Right lobe of liver (tissue), 6 donors: ENCODE measurements at regions not wholly inside any gene's neighbourhood (a gene's known extent, or its start where the extent isn't known, plus 50 kb on each side); places are given as distances from the start of the nearest gene placed in this dataset.
A peak's percentile ranks its signal among the peaks of the same experiment; 100 is the strongest.

Experiments used
- ATAC-seq, 4 donors: fragments of 200-7000 bp; cut with Tn5 transposase; one replicate each; pipeline ENCODE4 v1.9.1; 2020; ENCODE audit warnings: mild to moderate bottlenecking in 4 of 4, moderate library complexity in 4 of 4
- DNase-seq, 3 donors: peaks; one replicate each; pipeline ENCODE4 v3.0.0-alpha.2; 2020
- H3K27ac ChIP-seq, 3 donors: fragments of 200-600 bp; one replicate each; pipeline ENCODE4 v1.8.0; 2022
- H3K27me3 ChIP-seq, 2 donors: fragments of 200-600 bp; one replicate each; pipeline ENCODE4 v1.8.0; 2022
- H3K36me3 ChIP-seq, 4 donors: fragments of 200-600 bp; sonication (generic) in 1 of 4; one replicate each; pipeline versions ENCODE4 v1.5.1 to v1.8.0; 2017 to 2022; ENCODE audit warnings: control low read depth in 1 of 4
- H3K4me1 ChIP-seq, 4 donors: fragments of 200-600 bp; sonication (generic) in 1 of 4; one replicate each; pipeline versions ENCODE4 v1.5.1 to v1.8.0; 2017 to 2022; ENCODE audit warnings: control low read depth in 1 of 4
- H3K4me3 ChIP-seq, 3 donors: fragments of 200-600 bp; one replicate each; pipeline ENCODE4 v1.8.0; 2022
- H3K9me3 ChIP-seq, 4 donors: fragments of 200-600 bp; sonication (generic) in 1 of 4; one replicate each; pipeline versions ENCODE4 v1.5.1 to v1.8.0; 2017 to 2022; ENCODE audit warnings: control low read depth in 1 of 4
- POLR2A ChIP-seq: fragments of 450-650 bp; IDR thresholded peaks from one replicate; pipeline ENCODE4 v1.6.1; 2017; ENCODE audit warnings: antibody characterized with exemption, mild to moderate bottlenecking
- WGBS: methylation state at CpG from one replicate; pipeline ENCODE4 v1.1.6; 2018; ENCODE audit warnings: low coverage, low lambda C conversion rate; ENCODE audit not compliant: insufficient coverage; ENCODE audit errors: missing lambda C conversion rate; 5-methylcytosine and 5-hydroxymethylcytosine counted together
- intact Hi-C, 2 donors: fragments of 100-400 bp; cut with DNase I; formaldehyde crosslinking; loops; one replicate each; pipeline versions ENCODE4 v1.11.2 to v1.14.1; 2022
- TF ChIP-seq, protein P1 (sequence below), 4 donors: fragments of 200-600 bp in 3 of 4; fragments of 450-650 bp in 1 of 4; IDR thresholded peaks; one replicate each; pipeline versions ENCODE4 v1.5.1 to v1.8.0; 2016 to 2022; ENCODE audit warnings: antibody characterized with exemption in 4 of 4, mild to moderate bottlenecking in 2 of 4
- donor health status: DM: no; HTN: yes; CAD: no.
- donor health status: DM: no; HTN: no; CAD: no.
- donor health status: DM: no; HTN: no; CAD: no.
- donor health status: DM: no; HTN: yes; CAD: no.
- donor health status: DM: no; HTN: yes; CAD: no.

DNA sequence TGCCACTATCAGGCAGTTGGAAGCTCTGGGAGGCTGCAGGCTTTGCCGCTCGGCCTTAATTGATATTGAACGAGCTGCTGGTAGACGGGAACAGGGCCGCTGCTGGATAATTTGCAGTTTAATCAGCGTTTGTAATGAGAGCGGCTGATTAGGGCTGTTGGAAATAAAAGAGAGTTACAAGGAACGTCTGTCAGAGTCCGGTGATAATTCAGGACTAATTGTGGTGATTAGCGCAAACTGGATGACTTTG lies 68.2 kb upstream of the TBCA start:
- peak in 3 of 4 donors; percentile 23 to 48 (median 32) for ATAC-seq
- Histone ChIP-seq H3K4me3 (peak overlapping the region; percentile 29 to 51 (median 38)), H3K27me3 (no peaks in the 10 kb centered on the region), H3K27ac (no peak overlapping the region), H3K9me3 (no peaks in the 10 kb centered on the region), H3K4me1 (no peaks in the 10 kb centered on the region), H3K36me3 (no peaks in the 10 kb centered on the region)
- WGBS, result 21% methylated on average over 10 of the region's 10 CpGs
- no peak for TF ChIP-seq POLR2A
- TF ChIP-seq, protein P1, sequence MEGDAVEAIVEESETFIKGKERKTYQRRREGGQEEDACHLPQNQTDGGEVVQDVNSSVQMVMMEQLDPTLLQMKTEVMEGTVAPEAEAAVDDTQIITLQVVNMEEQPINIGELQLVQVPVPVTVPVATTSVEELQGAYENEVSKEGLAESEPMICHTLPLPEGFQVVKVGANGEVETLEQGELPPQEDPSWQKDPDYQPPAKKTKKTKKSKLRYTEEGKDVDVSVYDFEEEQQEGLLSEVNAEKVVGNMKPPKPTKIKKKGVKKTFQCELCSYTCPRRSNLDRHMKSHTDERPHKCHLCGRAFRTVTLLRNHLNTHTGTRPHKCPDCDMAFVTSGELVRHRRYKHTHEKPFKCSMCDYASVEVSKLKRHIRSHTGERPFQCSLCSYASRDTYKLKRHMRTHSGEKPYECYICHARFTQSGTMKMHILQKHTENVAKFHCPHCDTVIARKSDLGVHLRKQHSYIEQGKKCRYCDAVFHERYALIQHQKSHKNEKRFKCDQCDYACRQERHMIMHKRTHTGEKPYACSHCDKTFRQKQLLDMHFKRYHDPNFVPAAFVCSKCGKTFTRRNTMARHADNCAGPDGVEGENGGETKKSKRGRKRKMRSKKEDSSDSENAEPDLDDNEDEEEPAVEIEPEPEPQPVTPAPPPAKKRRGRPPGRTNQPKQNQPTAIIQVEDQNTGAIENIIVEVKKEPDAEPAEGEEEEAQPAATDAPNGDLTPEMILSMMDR (IDR thresholded peaks at IDR 0.05), result no peak
- intact Hi-C loops, result no loop called here
- no peak for DNase-seq

DNA sequence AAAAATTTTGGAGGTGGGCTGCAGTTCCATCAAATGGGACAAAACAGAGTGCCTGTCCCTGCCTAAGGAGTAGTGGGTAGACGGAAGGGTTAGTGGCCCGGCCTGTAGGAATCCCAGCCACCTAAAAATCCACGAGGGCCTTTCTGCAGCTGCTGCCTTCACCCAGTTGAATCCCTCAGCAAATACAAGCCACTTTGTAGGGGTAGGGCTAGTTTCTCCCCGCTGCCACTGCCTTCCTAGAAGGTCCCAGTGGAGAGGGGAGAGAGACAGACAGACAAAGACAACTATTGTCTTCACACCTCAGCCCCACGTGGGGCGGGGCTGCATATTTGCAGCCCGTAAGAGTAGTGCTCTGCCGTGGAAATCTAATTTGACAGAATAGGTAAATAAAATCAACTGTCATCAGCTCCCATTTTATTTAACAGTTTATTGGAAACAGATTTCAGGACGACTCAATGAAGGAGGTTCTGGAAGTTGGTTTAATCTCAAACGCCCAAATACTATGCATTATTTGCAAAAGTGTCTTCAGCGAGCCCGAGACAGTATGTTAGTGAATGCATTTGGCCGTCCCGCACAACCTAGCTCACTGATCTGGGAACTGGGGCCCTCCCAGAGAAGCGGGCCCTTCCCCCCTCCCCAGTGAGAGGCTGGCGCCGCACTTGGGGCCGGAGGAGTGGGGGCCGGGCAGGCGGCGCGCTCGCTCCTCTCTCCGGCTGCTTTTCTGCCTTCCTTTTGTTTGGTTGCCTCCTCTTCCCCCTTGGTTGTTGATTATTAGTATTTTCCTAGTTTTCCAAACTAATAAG lies 67.6 kb upstream of the TBCA start:
- Histone ChIP-seq H3K4me3 (peak overlapping the region; percentile 29 to 51 (median 38)), H3K27ac (no peak overlapping the region), H3K4me1 (no peaks in the 10 kb centered on the region), H3K27me3 (no peaks in the 10 kb centered on the region), H3K36me3 (no peaks in the 10 kb centered on the region), H3K9me3 (no peaks in the 10 kb centered on the region)
- DNase-seq (no peak), ATAC-seq (peak; percentile 37 to 59 (median 50))
- TF ChIP-seq, protein P1 (IDR thresholded peaks at IDR 0.05), result no peak
- no peak for TF ChIP-seq POLR2A
- intact Hi-C loops, result no loop called here
- 60% methylated on average over 8 of the region's 24 CpGs for WGBS

DNA sequence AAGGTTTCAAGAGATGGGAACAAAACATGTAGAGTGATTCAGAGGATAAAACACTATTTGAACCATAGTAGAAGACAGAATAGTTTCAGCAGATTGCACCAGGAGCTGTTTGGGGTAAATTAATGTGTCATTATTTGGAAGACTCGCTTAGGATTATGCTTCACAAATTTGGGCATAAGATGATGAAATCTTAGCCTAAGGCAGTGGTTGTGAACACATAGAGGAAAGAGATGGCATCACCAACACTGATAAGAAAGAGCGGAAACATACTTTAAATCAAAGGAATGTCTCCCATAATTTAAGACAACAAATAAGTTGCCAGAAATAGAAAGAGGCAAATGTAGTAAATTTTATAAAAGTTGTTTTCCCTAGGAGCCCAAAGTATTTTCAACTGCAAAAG lies 66.1 kb upstream of the TBCA start:
- H3K4me3 ChIP-seq, result no peak overlapping the region
- no peak for TF ChIP-seq POLR2A
- TF ChIP-seq, protein P1 (IDR thresholded peaks at IDR 0.05), result no peak
- intact Hi-C loops, result no loop called here
- ATAC-seq, result no peak
- no peaks in the 10 kb centered on the region for H3K9me3 ChIP-seq
- no peaks in the 10 kb centered on the region for H3K36me3 ChIP-seq
- no peak overlapping the region for H3K27ac ChIP-seq
- H3K27me3 ChIP-seq, result no peaks in the 10 kb centered on the region
- H3K4me1 ChIP-seq, result no peaks in the 10 kb centered on the region
- WGBS, result 81% methylated on average over 2 of the region's 2 CpGs
- no peak for DNase-seq

DNA sequence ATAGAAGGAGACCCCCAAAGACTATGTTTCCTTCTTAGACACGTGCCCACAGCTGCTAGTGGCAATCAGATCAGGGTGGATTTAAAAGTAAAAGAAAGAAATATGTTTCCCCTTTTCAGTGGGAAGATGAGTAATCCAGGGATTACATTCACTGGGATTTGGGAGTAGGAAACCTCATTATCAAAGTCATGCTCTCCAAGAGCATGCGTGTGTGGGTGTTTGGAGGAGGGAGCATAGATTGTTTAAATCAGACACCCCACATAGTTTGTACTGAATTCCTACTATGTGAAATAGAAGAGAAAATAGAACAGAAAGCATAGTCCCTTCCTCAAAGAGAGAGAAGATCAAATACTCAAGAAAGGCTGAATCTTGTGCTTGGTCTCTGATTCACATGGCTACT lies 65.5 kb upstream of the TBCA start:
- Histone ChIP-seq H3K27me3 (no peaks in the 10 kb centered on the region), H3K4me1 (no peaks in the 10 kb centered on the region), H3K4me3 (no peak overlapping the region), H3K9me3 (no peaks in the 10 kb centered on the region), H3K27ac (no peak overlapping the region), H3K36me3 (no peaks in the 10 kb centered on the region)
- ATAC-seq, result no peak
- no peak for DNase-seq
- TF ChIP-seq POLR2A, result no peak
- TF ChIP-seq, protein P1 (IDR thresholded peaks at IDR 0.05), result no peak
- WGBS, result 95% methylated on average over 2 of the region's 2 CpGs
- intact Hi-C loops, result no loop called here
